PC-3 (cell line): ENCODE measurements at regions not wholly inside any gene's neighbourhood (a gene's known extent, or its start where the extent isn't known, plus 50 kb on each side); places are given as distances from the start of the nearest gene placed in this dataset.
"Not testable (repeated sequence)": the region's sequence is repeated elsewhere in the genome, so short reads cannot be mapped to it uniquely, and the experiment has no call there.

ENCODE experiments used
- ATAC-seq: fragments of 200-7000 bp; cut with Tn5 transposase; 2 replicates; pipeline ENCODE4 v1.9.1; 2020; ENCODE audit warnings: mild to moderate bottlenecking, moderate library complexity
- BruUV-seq: library from RNA; stranded (reverse); fragments of 400-500 nt; replicated peaks from 2 replicates; lab custom pipeline; 2021; lab: Mats Ljungman, UMichigan
- CTCF ChIA-PET: fragments of 300-600 bp; sonication (Branson Sonifier 250); formaldehyde crosslinking; loops from one replicate; lab custom pipeline; 2022; ENCODE audit warnings: antibody characterized with exemption; lab: Charles Lee
- POLR2A ChIA-PET: fragments of 300-600 bp; sonication (Branson Sonifier 250); formaldehyde crosslinking; loops from one replicate; lab custom pipeline; 2022; ENCODE audit warnings: antibody characterized with exemption; ENCODE audit not compliant: unreplicated experiment; lab: Charles Lee
- DNase-seq: peaks from one replicate; pipeline ENCODE4 v3.0.0-alpha.2; 2015
- H2AFZ ChIP-seq: fragments of 300-600 bp; sonication (generic); 2 replicates; pipeline ENCODE4 v1.6.0; 2016; ENCODE audit warnings: antibody characterized with exemption, low read length
- H3F3A ChIP-seq: fragments of 300-600 bp; sonication (generic); one replicate; pipeline ENCODE4 v1.6.0; 2017; ENCODE audit warnings: antibody characterized with exemption, low read length, control low read depth, mild to moderate bottlenecking; ENCODE audit not compliant: unreplicated experiment
- H3K27ac ChIP-seq: fragments of 300-600 bp; sonication (generic); 2 replicates; pipeline ENCODE4 v1.5.1; 2016; ENCODE audit warnings: mild to moderate bottlenecking, low read length
- H3K27me3 ChIP-seq: fragments of 300-600 bp; sonication (generic); 2 replicates; pipeline ENCODE4 v1.6.1; 2016; ENCODE audit warnings: low read length, mixed read lengths
- H3K36me3 ChIP-seq: fragments of 300-600 bp; sonication (generic); 2 replicates; pipeline ENCODE4 v1.6.1; 2016; ENCODE audit warnings: low read depth, mixed run types, low read length, mixed read lengths
- H3K4me1 ChIP-seq: fragments of 300-600 bp; sonication (generic); 2 replicates; pipeline ENCODE4 v1.5.1; 2016; ENCODE audit warnings: low read length; ENCODE audit not compliant: insufficient read depth
- H3K4me2 ChIP-seq: fragments of 300-600 bp; sonication (generic); 2 replicates; pipeline ENCODE4 v1.6.0; 2016; ENCODE audit warnings: low read length
- H3K4me3 ChIP-seq: fragments of 300-600 bp; sonication (generic); 2 replicates; pipeline ENCODE4 v1.5.1; 2016; ENCODE audit warnings: mild to moderate bottlenecking, low read length, mixed read lengths
- H3K79me2 ChIP-seq: fragments of 300-600 bp; sonication (generic); 2 replicates; pipeline ENCODE4 v1.6.1; 2017; ENCODE audit warnings: low read length, mixed read lengths
- H3K9ac ChIP-seq: fragments of 300-600 bp; sonication (generic); 2 replicates; pipeline ENCODE4 v1.6.0; 2016; ENCODE audit warnings: mild to moderate bottlenecking, low read length
- H3K9me2 ChIP-seq: fragments of 300-600 bp; sonication (generic); replicated peaks from 2 replicates; pipeline ENCODE4 v1.6.1; 2016; ENCODE audit warnings: mixed run types, low read length, mixed read lengths
- H3K9me3 ChIP-seq: fragments of 300-600 bp; sonication (generic); 2 replicates; pipeline ENCODE4 v1.6.1; 2016; ENCODE audit warnings: low read length, mixed read lengths
- H4K20me1 ChIP-seq: fragments of 300-600 bp; sonication (generic); 2 replicates; pipeline ENCODE4 v1.6.1; 2016; ENCODE audit warnings: low read length, mixed read lengths
- CTCF ChIP-seq: fragments of 300-600 bp; sonication (generic); conservative IDR thresholded peaks from 2 replicates; pipeline ENCODE4 v1.5.1; 2017; ENCODE audit warnings: antibody characterized with exemption, low read depth, mild to moderate bottlenecking, low read length
- EZH2 ChIP-seq: fragments of 300-600 bp; sonication (generic); IDR thresholded peaks from one replicate; pipeline ENCODE4 v1.6.1; 2017; ENCODE audit warnings: antibody characterized with exemption, mild to moderate bottlenecking, low read length; ENCODE audit not compliant: unreplicated experiment
- EZH2phosphoT487 ChIP-seq: fragments of 300-600 bp; sonication (generic); IDR thresholded peaks from 2 replicates; pipeline ENCODE4 v1.6.1; 2018; ENCODE audit warnings: mild to moderate bottlenecking, antibody characterized with exemption, low read length, borderline replicate concordance
- intact Hi-C: fragments of 100-400 bp; cut with micrococcal nuclease; formaldehyde crosslinking; loops from 2 replicates; pipeline ENCODE4 v1.9.0; 2023

- no peaks in the 10 kb centered on the region for H3K36me3 ChIP-seq
- H3K27ac ChIP-seq: peak overlapping the region; percentile 32; the same call in 1 of the 2 replicates
- ChIA-PET CTCF (interaction anchor here (0.7 kb wide), 1 partner anchor 76 kb away, joined by 6 read pairs; no protein-coding TSS in a partner anchor), POLR2A (interaction anchor here (0.6 kb wide), 1 partner anchor 691 kb away, joined by 5 read pairs; no protein-coding TSS in a partner anchor)
- no peaks in the 10 kb centered on the region for H3K9me2 ChIP-seq
- DNase-seq (peak; percentile 59), ATAC-seq (peak; percentile 89)
- BruUV-seq: no TSS peak
- no peak overlapping the region for H3K4me3 ChIP-seq
- intact Hi-C loops: loop anchor here (2.0 to 10.0 kb wide), 3 partner anchors 75 to 565 kb away; partner anchors contain the start of gene PRDM1
- H3K4me1 ChIP-seq: peaks cover 20% of the 10 kb centered on the region
- H3K27me3 ChIP-seq: no peaks in the 10 kb centered on the region
- no peaks in the 10 kb centered on the region for H3K9me3 ChIP-seq
- H3K4me2 ChIP-seq: peak overlapping the region; percentile 41
- TF ChIP-seq CTCF: peak; percentile 49
- TF ChIP-seq EZH2phosphoT487: no peak
- H3K9ac ChIP-seq: no peak overlapping the region
- H2AFZ ChIP-seq: peak overlapping the region; percentile 66
- H3K79me2 ChIP-seq: no peaks in the 10 kb centered on the region
- no peaks in the 10 kb centered on the region for H4K20me1 ChIP-seq
- H3F3A ChIP-seq: no peaks in the 10 kb centered on the region
Measured at GRCh38 chr6:105519954-105520353, 117.1 kb upstream of the PREP start.

GRCh38 chr6:105518993-105519392 is 116.1 kb upstream of the PREP start:
- CTCF ChIA-PET, H3K4me2 ChIP-seq, H2AFZ ChIP-seq, H3K9me2 ChIP-seq, H3K36me3 ChIP-seq, H3K9ac ChIP-seq, H3K27me3 ChIP-seq, DNase-seq, H3K4me3 ChIP-seq, ATAC-seq, intact Hi-C loops, H4K20me1 ChIP-seq, H3F3A ChIP-seq, POLR2A ChIA-PET, BruUV-seq, H3K79me2 ChIP-seq, H3K9me3 ChIP-seq, H3K27ac ChIP-seq: not testable (repeated sequence)
- peaks cover 20% of the 10 kb centered on the region for H3K4me1 ChIP-seq

GRCh38 chr6:105515054-105515453 is 112.2 kb upstream of the PREP start:
- H3K9ac ChIP-seq: no peak overlapping the region
- H3K9me2 ChIP-seq: no peaks in the 10 kb centered on the region
- no peak for TF ChIP-seq EZH2
- TF ChIP-seq EZH2phosphoT487: no peak
- TF ChIP-seq CTCF: no peak
- no peak for DNase-seq
- H3F3A ChIP-seq: no peaks in the 10 kb centered on the region
- no peak for ATAC-seq
- ChIA-PET POLR2A (no interaction called here), CTCF (no interaction called here)
- no peak overlapping the region for H3K4me3 ChIP-seq
- no peaks in the 10 kb centered on the region for H3K36me3 ChIP-seq
- no peaks in the 10 kb centered on the region for H3K27me3 ChIP-seq
- intact Hi-C loops: no loop called here
- peaks cover 6% of the 10 kb centered on the region for H3K4me1 ChIP-seq
- no TSS peak for BruUV-seq
- H2AFZ ChIP-seq: no peak overlapping the region
- H4K20me1 ChIP-seq: no peaks in the 10 kb centered on the region
- no peak overlapping the region for H3K4me2 ChIP-seq
- no peaks in the 10 kb centered on the region for H3K79me2 ChIP-seq
- no peaks in the 10 kb centered on the region for H3K9me3 ChIP-seq
- H3K27ac ChIP-seq: no peak overlapping the region
